HG03039 (cell line): ENCODE measurements at regions not wholly inside any gene's neighbourhood (a gene's known extent, or its start where the extent isn't known, plus 50 kb on each side); places are given as distances from the start of the nearest gene placed in this dataset.

Source experiments
- ATAC-seq: cut with Tn5 transposase; IDR thresholded peaks from one replicate; pipeline ENCODE4 v1.9.1; 2021; ENCODE audit warnings: mild to moderate bottlenecking, moderate library complexity; ENCODE audit not compliant: unreplicated experiment

GRCh38 chr15:85305050-85305449 lies 75.4 kb upstream of the AKAP13 start:
- ATAC-seq = no peak

GRCh38 chr15:85306946-85307686 lies 73.3 kb upstream of the AKAP13 start:
- no peak for ATAC-seq

- no peak for ATAC-seq
Measured at GRCh38 chr15:85307687-85308045, 72.7 kb upstream of the AKAP13 start.

GRCh38 chr15:85311647-85312046 lies 68.8 kb upstream of the AKAP13 start:
- no peak for ATAC-seq

- ATAC-seq = peak; percentile 93
Measured at GRCh38 chr15:85312486-85312885, 67.9 kb upstream of the AKAP13 start.

GRCh38 chr15:85312929-85313331 lies 67.5 kb upstream of the AKAP13 start:
- peak; percentile 6 for ATAC-seq

GRCh38 chr15:85313339-85313738 lies 67.1 kb upstream of the AKAP13 start:
- ATAC-seq = no peak

GRCh38 chr15:85314146-85314545 lies 66.3 kb upstream of the AKAP13 start:
- ATAC-seq = no peak

- no peak for ATAC-seq
Measured at GRCh38 chr15:85314633-85315032, 65.8 kb upstream of the AKAP13 start.

- ATAC-seq = no peak
Measured at GRCh38 chr15:85316244-85316934, 64.0 kb upstream of the AKAP13 start.

GRCh38 chr15:85318048-85318731 lies 62.2 kb upstream of the AKAP13 start:
- ATAC-seq = peak; percentile 86

- no peak for ATAC-seq
Measured at GRCh38 chr15:85318732-85319076, 61.7 kb upstream of the AKAP13 start.

GRCh38 chr15:85324202-85324601 lies 56.2 kb upstream of the AKAP13 start:
- no peak for ATAC-seq

- no peak for ATAC-seq
Measured at GRCh38 chr15:85325834-85326233, 54.6 kb upstream of the AKAP13 start.

- ATAC-seq = no peak
Measured at GRCh38 chr15:85326291-85326690, 54.1 kb upstream of the AKAP13 start.

GRCh38 chr15:85327820-85328219 lies 52.6 kb upstream of the AKAP13 start:
- no peak for ATAC-seq

- ATAC-seq = peak; percentile 42
Measured at GRCh38 chr15:85329561-85330422, 50.6 kb upstream of the AKAP13 start.
